GM21528 (cell line): ENCODE measurements at regions not wholly inside any gene's neighbourhood (a gene's known extent, or its start where the extent isn't known, plus 50 kb on each side); places are given as distances from the start of the nearest gene placed in this dataset.
A peak's percentile ranks its signal among the peaks of the same experiment; 100 is the strongest.
"Not testable (repeated sequence)": the region's sequence is repeated elsewhere in the genome, so short reads cannot be mapped to it uniquely, and the experiment has no call there.

Experiments
- ATAC-seq: cut with Tn5 transposase; IDR thresholded peaks from one replicate; pipeline ENCODE4 v1.9.1; 2021; ENCODE audit warnings: mild to moderate bottlenecking, moderate library complexity; ENCODE audit not compliant: unreplicated experiment, low FRiP score

GRCh38 chr5:18394443-18394804, 760.2 kb downstream of the TAF11L14 start:
- no peak for ATAC-seq

- ATAC-seq = no peak
Measured at GRCh38 chr5:18395126-18396110, 761.2 kb downstream of the TAF11L14 start.

- ATAC-seq = no peak
Measured at GRCh38 chr5:18397371-18397770, 763.1 kb downstream of the TAF11L14 start.

GRCh38 chr5:18397891-18398290, 763.6 kb downstream of the TAF11L14 start:
- no peak for ATAC-seq

- not testable (repeated sequence) for ATAC-seq
Measured at GRCh38 chr5:18399461-18400327, 765.4 kb downstream of the TAF11L14 start.

- no peak for ATAC-seq
Measured at GRCh38 chr5:18403141-18403540, 768.9 kb downstream of the TAF11L14 start.

- ATAC-seq = no peak
Measured at GRCh38 chr5:18403941-18404438, 769.7 kb downstream of the TAF11L14 start.

- no peak for ATAC-seq
Measured at GRCh38 chr5:18420711-18421110, 786.5 kb downstream of the TAF11L14 start.

GRCh38 chr5:18433336-18433735, 799.1 kb downstream of the TAF11L14 start:
- ATAC-seq = no peak

GRCh38 chr5:18438126-18438525, 803.9 kb downstream of the TAF11L14 start:
- ATAC-seq = no peak

- no peak for ATAC-seq
Measured at GRCh38 chr5:18455521-18455920, 821.3 kb downstream of the TAF11L14 start.

GRCh38 chr5:18457255-18457654, 823.0 kb downstream of the TAF11L14 start:
- ATAC-seq = no peak

- ATAC-seq = no peak
Measured at GRCh38 chr5:18461766-18462165, 827.5 kb downstream of the TAF11L14 start.

GRCh38 chr5:18465833-18466681, 831.8 kb downstream of the TAF11L14 start:
- peak; percentile 88 for ATAC-seq

- no peak for ATAC-seq
Measured at GRCh38 chr5:18466731-18467130, 832.5 kb downstream of the TAF11L14 start.

- not testable (repeated sequence) for ATAC-seq
Measured at GRCh38 chr5:18471791-18472190, 837.5 kb downstream of the TAF11L14 start.

GRCh38 chr5:18483451-18483850, 849.2 kb downstream of the TAF11L14 start:
- ATAC-seq = no peak

- no peak for ATAC-seq
Measured at GRCh38 chr5:18487928-18488480, 853.7 kb downstream of the TAF11L14 start.

GRCh38 chr5:18489703-18490102, 855.4 kb downstream of the TAF11L14 start:
- no peak for ATAC-seq

GRCh38 chr5:18491349-18491748, 857.1 kb downstream of the TAF11L14 start:
- ATAC-seq = no peak
